K562 (cell line): ENCODE measurements at regions not wholly inside any gene's neighbourhood (a gene's known extent, or its start where the extent isn't known, plus 50 kb on each side); places are given as distances from the start of the nearest gene placed in this dataset.

Experiments used
- POLR2A ChIP-seq: fragments of 450-650 bp; conservative IDR thresholded peaks from 2 replicates; pipeline ENCODE4 v1.6.1; 2016
- POLR2AphosphoS5 ChIP-seq: IDR thresholded peaks from 2 replicates; pipeline ENCODE4 v1.6.1; 2011; ENCODE audit warnings: mild to moderate bottlenecking, low read depth, low read length, moderate library complexity; ENCODE audit not compliant: control insufficient read depth, insufficient read depth

GRCh38 chr2:153644955-153645354 is 166.4 kb upstream of the RPRM start:
- TF ChIP-seq POLR2A = no peak
- no peak for TF ChIP-seq POLR2AphosphoS5
